HG03159 (cell line): ENCODE measurements at regions not wholly inside any gene's neighbourhood (a gene's known extent, or its start where the extent isn't known, plus 50 kb on each side); places are given as distances from the start of the nearest gene placed in this dataset.
A peak's percentile ranks its signal among the peaks of the same experiment; 100 is the strongest.

Experiments used
- ATAC-seq: cut with Tn5 transposase; IDR thresholded peaks from one replicate; pipeline ENCODE4 v1.9.1; 2021; ENCODE audit warnings: mild to moderate bottlenecking, moderate library complexity; ENCODE audit not compliant: unreplicated experiment

- no peak for ATAC-seq
Observed at GRCh38 chr6:18335948-18336347, 51.2 kb upstream of the RNF144B start.

- no peak for ATAC-seq
Observed at GRCh38 chr6:18334251-18334650, 52.9 kb upstream of the RNF144B start.

GRCh38 chr6:18330548-18331081 lies 56.5 kb upstream of the RNF144B start:
- no peak for ATAC-seq

- ATAC-seq: no peak
Observed at GRCh38 chr6:18329776-18330175, 57.4 kb upstream of the RNF144B start.

- no peak for ATAC-seq
Observed at GRCh38 chr6:18328540-18328939, 58.6 kb upstream of the RNF144B start.

- ATAC-seq: no peak
Observed at GRCh38 chr6:18328070-18328469, 59.1 kb upstream of the RNF144B start.

GRCh38 chr6:18327626-18328025 lies 59.5 kb upstream of the RNF144B start:
- no peak for ATAC-seq

GRCh38 chr6:18326980-18327379 lies 60.2 kb upstream of the RNF144B start:
- no peak for ATAC-seq

- no peak for ATAC-seq
Observed at GRCh38 chr6:18326001-18326400, 61.1 kb upstream of the RNF144B start.

GRCh38 chr6:18324706-18325042 lies 60.3 kb upstream of the DEK start:
- ATAC-seq: no peak

- ATAC-seq: peak; percentile 57
Observed at GRCh38 chr6:18323935-18324705, 59.8 kb upstream of the DEK start.

- no peak for ATAC-seq
Observed at GRCh38 chr6:18317850-18318249, 53.5 kb upstream of the DEK start.

- ATAC-seq: no peak
Observed at GRCh38 chr6:18314317-18314997, 50.1 kb upstream of the DEK start.
